22Rv1 (cell line): ENCODE measurements at regions not wholly inside any gene's neighbourhood (a gene's known extent, or its start where the extent isn't known, plus 50 kb on each side); places are given as distances from the start of the nearest gene placed in this dataset.

ENCODE experiments used
- H3K27ac ChIP-seq: fragments of 450-650 bp; 2 replicates; pipeline ENCODE4 v1.5.1; 2017
- ZFX ChIP-seq: fragments of 450-650 bp; IDR thresholded peaks from 2 replicates; pipeline ENCODE4 v1.6.1; 2017; ENCODE audit warnings: antibody characterized with exemption, borderline replicate concordance
- TF ChIP-seq, protein P1 (sequence below): fragments of 450-650 bp; IDR thresholded peaks from 2 replicates; pipeline ENCODE4 v1.5.1; 2017; ENCODE audit warnings: mild to moderate bottlenecking

DNA sequence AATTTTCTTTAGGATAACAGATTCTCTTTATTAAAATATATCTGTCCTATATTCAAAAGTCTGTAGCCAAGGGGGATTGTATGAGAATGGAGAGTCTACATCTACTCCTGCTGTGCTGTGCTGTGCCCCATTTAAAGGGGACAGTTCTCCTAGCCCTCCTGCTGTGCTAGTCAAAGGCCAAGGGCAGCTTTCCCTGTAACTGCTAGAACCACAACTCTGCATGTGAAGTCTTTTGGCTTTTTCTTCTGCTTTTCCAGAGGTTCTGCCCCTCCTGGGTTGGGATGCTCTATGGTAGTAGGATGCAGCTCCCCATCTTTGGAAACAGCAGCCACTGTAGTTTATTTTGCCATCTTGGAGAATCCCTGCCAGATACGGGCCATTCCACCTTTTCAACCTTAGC, 197.5 kb upstream of the JUN start:
- TF ChIP-seq, protein P1, sequence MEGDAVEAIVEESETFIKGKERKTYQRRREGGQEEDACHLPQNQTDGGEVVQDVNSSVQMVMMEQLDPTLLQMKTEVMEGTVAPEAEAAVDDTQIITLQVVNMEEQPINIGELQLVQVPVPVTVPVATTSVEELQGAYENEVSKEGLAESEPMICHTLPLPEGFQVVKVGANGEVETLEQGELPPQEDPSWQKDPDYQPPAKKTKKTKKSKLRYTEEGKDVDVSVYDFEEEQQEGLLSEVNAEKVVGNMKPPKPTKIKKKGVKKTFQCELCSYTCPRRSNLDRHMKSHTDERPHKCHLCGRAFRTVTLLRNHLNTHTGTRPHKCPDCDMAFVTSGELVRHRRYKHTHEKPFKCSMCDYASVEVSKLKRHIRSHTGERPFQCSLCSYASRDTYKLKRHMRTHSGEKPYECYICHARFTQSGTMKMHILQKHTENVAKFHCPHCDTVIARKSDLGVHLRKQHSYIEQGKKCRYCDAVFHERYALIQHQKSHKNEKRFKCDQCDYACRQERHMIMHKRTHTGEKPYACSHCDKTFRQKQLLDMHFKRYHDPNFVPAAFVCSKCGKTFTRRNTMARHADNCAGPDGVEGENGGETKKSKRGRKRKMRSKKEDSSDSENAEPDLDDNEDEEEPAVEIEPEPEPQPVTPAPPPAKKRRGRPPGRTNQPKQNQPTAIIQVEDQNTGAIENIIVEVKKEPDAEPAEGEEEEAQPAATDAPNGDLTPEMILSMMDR = no peak
- TF ChIP-seq ZFX = no peak
- H3K27ac ChIP-seq = no peak overlapping the region

DNA sequence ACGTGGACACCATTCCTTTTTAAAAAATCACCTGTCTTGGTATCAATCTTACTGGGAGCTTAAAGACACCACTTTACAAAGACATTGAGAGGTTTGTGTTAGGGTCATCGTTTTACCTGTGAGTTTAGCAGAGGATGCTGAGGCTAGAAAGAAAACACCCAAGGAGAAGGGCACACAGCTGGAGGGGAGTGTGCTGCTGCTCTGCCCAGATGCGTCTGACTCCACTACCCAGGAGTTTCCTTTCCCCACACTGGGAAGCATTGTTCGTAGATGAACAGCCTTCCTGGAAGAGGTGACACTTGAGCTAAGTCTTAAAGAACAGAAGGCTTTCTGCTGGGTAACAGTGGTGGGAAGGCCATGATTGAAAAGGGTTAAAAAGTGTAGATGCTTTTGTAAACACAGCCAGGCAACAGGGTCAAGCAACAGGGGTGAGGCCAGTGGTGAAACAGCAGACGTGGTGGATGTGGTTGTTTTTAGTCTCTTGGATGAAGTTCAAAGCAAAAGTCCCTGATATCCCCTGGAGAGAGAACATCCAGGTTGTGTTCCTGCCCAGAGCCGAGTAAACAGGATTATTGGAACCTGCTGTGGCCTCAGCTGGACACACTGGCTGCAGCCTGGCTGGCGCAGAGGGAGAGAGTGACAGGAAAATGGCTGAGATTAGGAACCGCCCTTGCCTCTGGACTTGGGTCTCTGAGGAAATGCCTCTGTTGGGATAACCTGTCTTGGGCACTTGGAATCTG, 198.6 kb upstream of the JUN start:
- H3K27ac ChIP-seq = no peak overlapping the region
- TF ChIP-seq, protein P1 = no peak

DNA sequence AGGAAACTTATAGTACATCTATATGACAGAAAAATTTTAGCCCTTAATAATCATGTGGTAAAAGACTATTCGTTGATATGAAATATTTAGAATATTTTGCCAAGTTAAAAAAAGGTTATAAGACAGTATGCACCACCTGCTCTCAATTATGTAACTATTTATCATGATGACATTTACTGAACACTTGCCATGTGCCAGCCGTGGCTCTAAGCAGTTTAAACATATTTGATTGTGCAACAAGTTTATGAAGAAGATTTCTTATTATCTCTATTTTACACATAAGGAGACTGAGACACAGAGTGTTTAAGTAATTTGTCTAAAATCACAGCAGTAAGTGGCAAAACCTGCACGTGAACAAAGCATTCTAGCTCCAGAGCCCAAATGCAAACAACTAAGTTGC, 199.3 kb upstream of the JUN start:
- TF ChIP-seq, protein P1 = no peak
- no peak for TF ChIP-seq ZFX
- no peak overlapping the region for H3K27ac ChIP-seq

DNA sequence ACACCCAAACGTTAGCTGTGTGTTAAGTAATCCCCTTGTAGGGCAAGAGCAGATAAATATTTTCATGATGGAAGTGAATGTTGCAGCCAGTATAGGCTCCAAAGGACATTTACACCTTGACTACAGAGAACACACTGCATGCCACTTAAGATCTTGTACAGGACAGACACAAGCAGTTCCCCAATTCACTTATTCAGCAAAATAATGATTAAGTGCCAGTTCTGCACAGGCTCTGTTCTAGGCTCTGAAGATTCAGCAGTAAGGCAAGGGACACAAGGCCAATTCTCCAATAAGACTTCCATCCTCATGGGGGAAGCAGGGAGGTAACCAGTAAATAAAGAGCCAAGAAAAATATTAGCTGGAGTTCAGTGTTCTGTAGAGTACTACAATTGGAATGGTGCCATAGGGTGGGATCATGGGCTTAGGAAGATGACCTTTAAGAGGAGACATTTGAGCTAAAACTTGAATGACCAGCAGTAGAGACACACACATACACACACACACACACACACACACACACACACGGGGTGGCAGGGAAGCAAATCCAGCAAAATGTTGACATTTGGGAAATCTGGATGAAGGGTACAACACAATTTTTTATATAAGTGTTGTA, 199.9 kb upstream of the JUN start:
- TF ChIP-seq, protein P1 = no peak
- TF ChIP-seq ZFX = no peak
- no peak overlapping the region for H3K27ac ChIP-seq

DNA sequence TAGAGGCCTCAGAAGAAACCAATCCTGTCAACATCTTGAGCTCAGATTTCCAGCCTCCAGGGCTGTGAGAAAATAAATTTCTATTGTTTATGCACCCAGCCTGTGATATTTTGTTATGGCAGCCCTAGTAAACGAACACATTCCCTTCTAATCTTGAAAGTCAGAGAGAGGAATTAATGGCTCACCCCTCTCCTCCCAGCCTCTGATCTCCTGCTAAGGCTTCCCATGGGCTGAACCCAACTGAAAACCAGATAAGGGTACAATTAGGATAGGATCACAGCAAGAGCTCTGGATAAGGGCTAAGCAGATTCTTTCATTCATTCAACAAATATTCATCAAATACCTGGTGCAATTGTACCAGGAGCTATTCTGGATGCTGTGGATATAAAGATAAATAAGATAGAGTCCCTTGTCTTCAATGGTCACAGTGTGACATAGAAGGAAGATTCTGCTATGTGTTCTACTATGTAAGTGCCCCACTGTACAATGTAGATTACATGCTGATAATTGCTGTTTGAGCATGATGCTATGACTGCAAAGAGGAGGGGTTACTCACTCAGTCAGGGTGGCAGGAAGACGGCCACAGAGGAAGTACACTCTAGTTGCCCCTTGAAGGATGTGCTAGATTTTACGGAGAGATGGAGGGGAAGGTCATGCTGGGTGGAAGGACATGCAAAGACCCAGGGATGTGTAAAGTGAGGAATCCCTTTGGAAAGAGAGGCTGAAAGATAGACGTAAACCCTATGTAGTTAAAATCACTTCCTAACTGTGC, 203.3 kb upstream of the JUN start:
- H3K27ac ChIP-seq = no peak overlapping the region
- TF ChIP-seq, protein P1 = no peak
- no peak for TF ChIP-seq ZFX

DNA sequence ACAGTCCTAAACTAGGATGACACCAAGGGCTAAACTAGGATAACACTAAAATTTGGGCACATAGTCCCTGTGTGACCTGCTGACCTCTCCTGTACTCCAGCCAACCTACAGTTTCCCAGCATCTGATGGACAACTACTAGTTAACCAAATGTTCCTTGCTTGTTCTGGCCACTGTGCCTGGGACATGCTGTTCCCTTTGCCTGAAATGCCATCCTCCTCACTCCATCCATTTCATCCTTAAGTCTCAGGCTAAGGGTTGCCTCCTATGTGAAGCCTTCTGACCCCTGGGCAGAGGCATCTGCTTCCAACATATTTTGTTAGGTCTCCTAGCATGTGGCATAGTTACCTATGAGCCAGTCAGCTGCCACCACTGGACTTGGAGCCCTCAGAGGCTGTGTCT, 204.9 kb upstream of the JUN start:
- no peak for TF ChIP-seq ZFX
- TF ChIP-seq, protein P1 = no peak
- no peak overlapping the region for H3K27ac ChIP-seq

DNA sequence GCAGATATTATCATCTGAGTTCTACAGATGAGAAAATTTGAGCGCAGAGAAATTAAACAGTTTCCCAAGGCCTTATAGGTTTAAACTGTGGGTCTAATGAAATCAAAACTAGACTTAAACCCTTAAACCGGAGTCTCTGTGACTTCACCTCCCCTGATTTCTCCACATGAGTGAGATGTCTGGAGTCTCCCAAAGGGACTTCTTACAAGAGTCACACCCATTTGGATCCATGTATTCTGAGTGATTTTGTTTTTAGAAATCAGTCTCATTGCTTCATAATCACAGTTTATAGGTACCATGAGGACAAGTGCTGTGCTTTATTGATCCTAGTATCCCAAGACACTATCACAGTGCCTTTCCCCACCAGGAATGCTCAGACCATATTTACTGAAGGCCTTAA, 206.0 kb upstream of the JUN start:
- H3K27ac ChIP-seq = no peak overlapping the region
- TF ChIP-seq ZFX = no peak
- TF ChIP-seq, protein P1 = no peak
